ENCODE measurements at regions not wholly inside any gene's neighbourhood (a gene's known extent, or its start where the extent isn't known, plus 50 kb on each side); places are given as distances from the start of the nearest gene placed in this dataset.

GRCh38 chr2:128639693-128640092 lies 321.0 kb upstream of the HS6ST1 start:
- no peaks in the 10 kb centered on the region for H3K27me3 ChIP-seq (ENCODE audit: insufficient read depth, low read depth)
- H3K9ac ChIP-seq = no peak overlapping the region
- no peaks in the 10 kb centered on the region for H3K4me1 ChIP-seq (ENCODE audit: low read depth, poor library complexity, severe bottlenecking)
- no peak overlapping the region for H3K4me2 ChIP-seq
- no peaks in the 10 kb centered on the region for H4K20me1 ChIP-seq (ENCODE audit: insufficient read depth)
- no peak overlapping the region for H2AFZ ChIP-seq (ENCODE audit: low read depth)
- H3K4me3 ChIP-seq (IDR thresholded peaks at IDR 0.05; ENCODE audit: insufficient read depth, low read depth, low read length) = no peak overlapping the region
- no peak overlapping the region for H3K27ac ChIP-seq
- no peaks in the 10 kb centered on the region for H3K36me3 ChIP-seq (ENCODE audit: insufficient read depth)
- no peaks in the 10 kb centered on the region for H3K79me2 ChIP-seq (ENCODE audit: insufficient read depth, low read depth)
- TF ChIP-seq, protein P1, sequence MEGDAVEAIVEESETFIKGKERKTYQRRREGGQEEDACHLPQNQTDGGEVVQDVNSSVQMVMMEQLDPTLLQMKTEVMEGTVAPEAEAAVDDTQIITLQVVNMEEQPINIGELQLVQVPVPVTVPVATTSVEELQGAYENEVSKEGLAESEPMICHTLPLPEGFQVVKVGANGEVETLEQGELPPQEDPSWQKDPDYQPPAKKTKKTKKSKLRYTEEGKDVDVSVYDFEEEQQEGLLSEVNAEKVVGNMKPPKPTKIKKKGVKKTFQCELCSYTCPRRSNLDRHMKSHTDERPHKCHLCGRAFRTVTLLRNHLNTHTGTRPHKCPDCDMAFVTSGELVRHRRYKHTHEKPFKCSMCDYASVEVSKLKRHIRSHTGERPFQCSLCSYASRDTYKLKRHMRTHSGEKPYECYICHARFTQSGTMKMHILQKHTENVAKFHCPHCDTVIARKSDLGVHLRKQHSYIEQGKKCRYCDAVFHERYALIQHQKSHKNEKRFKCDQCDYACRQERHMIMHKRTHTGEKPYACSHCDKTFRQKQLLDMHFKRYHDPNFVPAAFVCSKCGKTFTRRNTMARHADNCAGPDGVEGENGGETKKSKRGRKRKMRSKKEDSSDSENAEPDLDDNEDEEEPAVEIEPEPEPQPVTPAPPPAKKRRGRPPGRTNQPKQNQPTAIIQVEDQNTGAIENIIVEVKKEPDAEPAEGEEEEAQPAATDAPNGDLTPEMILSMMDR (conservative IDR thresholded peaks at IDR 0.05; ENCODE audit: low read depth, low read length) = no peak

DNA sequence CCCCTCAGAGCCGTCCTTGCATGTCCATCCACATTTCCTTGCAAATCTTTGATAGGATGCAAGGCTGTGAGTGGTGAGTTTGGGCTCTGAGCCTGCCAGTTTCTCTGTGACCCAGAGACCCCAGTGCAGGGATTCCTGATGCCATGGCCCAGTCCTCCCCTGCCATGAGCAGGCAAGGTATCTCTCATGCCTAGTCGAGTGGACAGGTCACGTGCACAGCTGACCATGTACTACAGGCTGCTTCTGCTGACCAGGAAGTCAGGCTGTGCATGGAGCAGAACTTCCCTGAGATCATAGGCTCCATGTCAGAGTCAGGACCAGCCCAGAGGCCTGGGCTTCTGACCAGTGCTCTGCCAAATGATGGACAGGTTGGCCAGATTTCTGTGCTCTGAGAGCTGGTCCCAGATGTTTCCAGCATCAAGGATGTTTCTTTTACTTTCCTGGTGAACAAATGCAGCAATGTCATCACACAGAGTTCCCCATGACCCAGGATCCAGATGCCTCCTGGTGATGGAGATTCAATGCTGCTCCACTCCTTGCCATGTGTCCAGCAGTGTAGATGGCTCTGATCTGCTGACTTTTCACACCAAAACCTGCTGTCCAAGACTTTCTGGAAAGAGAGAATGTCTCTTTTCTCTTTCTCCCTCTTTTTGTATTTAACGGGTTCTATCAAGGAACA lies 321.6 kb upstream of the HS6ST1 start:
- H2AFZ ChIP-seq (ENCODE audit: low read depth) = no peak overlapping the region
- no peaks in the 10 kb centered on the region for H4K20me1 ChIP-seq (ENCODE audit: insufficient read depth)
- H3K36me3 ChIP-seq (ENCODE audit: insufficient read depth) = no peaks in the 10 kb centered on the region
- H3K4me2 ChIP-seq = no peak overlapping the region
- no peaks in the 10 kb centered on the region for H3K79me2 ChIP-seq (ENCODE audit: insufficient read depth, low read depth)
- H3K4me1 ChIP-seq (ENCODE audit: low read depth, poor library complexity, severe bottlenecking) = no peaks in the 10 kb centered on the region
- no peaks in the 10 kb centered on the region for H3K27me3 ChIP-seq (ENCODE audit: insufficient read depth, low read depth)
- no peak overlapping the region for H3K4me3 ChIP-seq (IDR thresholded peaks at IDR 0.05; ENCODE audit: insufficient read depth, low read depth, low read length)
- H3K27ac ChIP-seq = no peak overlapping the region
- no peak overlapping the region for H3K9ac ChIP-seq
- TF ChIP-seq, protein P1 (conservative IDR thresholded peaks at IDR 0.05; ENCODE audit: low read depth, low read length) = no peak

DNA sequence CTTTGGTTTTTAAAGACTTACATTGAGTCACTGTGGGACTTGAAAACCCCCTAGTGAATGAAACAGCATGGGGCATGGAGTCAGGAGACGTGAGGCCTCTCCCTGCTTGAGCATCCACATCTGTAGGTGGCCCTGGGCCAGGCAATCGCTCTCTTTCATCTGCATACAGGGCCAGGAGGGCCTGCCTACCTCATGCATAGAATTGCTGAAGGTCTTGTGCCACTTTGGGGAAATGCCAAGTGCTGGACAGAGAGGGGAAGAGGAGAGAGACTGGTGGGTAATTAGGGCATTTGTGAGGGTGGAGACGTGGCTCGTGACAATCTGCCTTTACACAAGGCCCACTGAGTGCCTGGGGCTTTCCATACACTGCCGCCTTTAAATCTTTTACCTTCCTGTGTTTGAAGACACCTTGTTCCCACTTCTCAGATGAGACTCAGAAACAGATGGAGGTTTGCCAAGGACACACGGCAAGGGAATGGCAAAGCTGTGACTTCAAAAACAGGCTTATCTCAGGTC lies 322.2 kb upstream of the HS6ST1 start:
- Histone ChIP-seq H3K27ac (no peak overlapping the region), H3K4me1 (ENCODE audit: low read depth, poor library complexity, severe bottlenecking) (no peaks in the 10 kb centered on the region), H4K20me1 (ENCODE audit: insufficient read depth) (no peaks in the 10 kb centered on the region), H3K4me2 (no peak overlapping the region), H3K79me2 (ENCODE audit: insufficient read depth, low read depth) (no peaks in the 10 kb centered on the region), H2AFZ (ENCODE audit: low read depth) (no peak overlapping the region), H3K27me3 (ENCODE audit: insufficient read depth, low read depth) (no peaks in the 10 kb centered on the region), H3K4me3 (IDR thresholded peaks at IDR 0.05; ENCODE audit: insufficient read depth, low read depth, low read length) (no peak overlapping the region), H3K9ac (no peak overlapping the region), H3K36me3 (ENCODE audit: insufficient read depth) (no peaks in the 10 kb centered on the region)
- TF ChIP-seq, protein P1 (conservative IDR thresholded peaks at IDR 0.05; ENCODE audit: low read depth, low read length) = no peak

GRCh38 chr2:128641421-128642080 lies 322.9 kb upstream of the HS6ST1 start:
- TF ChIP-seq, protein P1 (conservative IDR thresholded peaks at IDR 0.05; ENCODE audit: low read depth, low read length) = no peak
- no peak overlapping the region for H3K27ac ChIP-seq
- no peaks in the 10 kb centered on the region for H3K4me1 ChIP-seq (ENCODE audit: low read depth, poor library complexity, severe bottlenecking)
- no peak overlapping the region for H2AFZ ChIP-seq (ENCODE audit: low read depth)
- H3K9ac ChIP-seq = no peak overlapping the region
- no peaks in the 10 kb centered on the region for H3K36me3 ChIP-seq (ENCODE audit: insufficient read depth)
- no peak overlapping the region for H3K4me2 ChIP-seq
- no peaks in the 10 kb centered on the region for H3K79me2 ChIP-seq (ENCODE audit: insufficient read depth, low read depth)
- H3K27me3 ChIP-seq (ENCODE audit: insufficient read depth, low read depth) = no peaks in the 10 kb centered on the region
- H3K4me3 ChIP-seq (IDR thresholded peaks at IDR 0.05; ENCODE audit: insufficient read depth, low read depth, low read length) = no peak overlapping the region
- H4K20me1 ChIP-seq (ENCODE audit: insufficient read depth) = no peaks in the 10 kb centered on the region

All from KMS-11 (cell line).